ENCODE measurements at regions not wholly inside any gene's neighbourhood (a gene's known extent, or its start where the extent isn't known, plus 50 kb on each side); places are given as distances from the start of the nearest gene placed in this dataset.

- Histone ChIP-seq H3K27ac (no peak overlapping the region), H3K4me3 (replicated peaks in 1 of 3) (no peak overlapping the region), H3K36me3 (no peaks in the 10 kb centered on the region), H3K4me1 (no peaks in the 10 kb centered on the region), H3K9me3 (no peaks in the 10 kb centered on the region), H3K27me3 (no peaks in the 10 kb centered on the region)
- intact Hi-C loops (cut with DNase I) = no loop called here
- no peak for DNase-seq
- 79 to 82% methylated on average over 1 of the region's 1 CpG for WGBS, 2 donors
- TF ChIP-seq, protein P1, sequence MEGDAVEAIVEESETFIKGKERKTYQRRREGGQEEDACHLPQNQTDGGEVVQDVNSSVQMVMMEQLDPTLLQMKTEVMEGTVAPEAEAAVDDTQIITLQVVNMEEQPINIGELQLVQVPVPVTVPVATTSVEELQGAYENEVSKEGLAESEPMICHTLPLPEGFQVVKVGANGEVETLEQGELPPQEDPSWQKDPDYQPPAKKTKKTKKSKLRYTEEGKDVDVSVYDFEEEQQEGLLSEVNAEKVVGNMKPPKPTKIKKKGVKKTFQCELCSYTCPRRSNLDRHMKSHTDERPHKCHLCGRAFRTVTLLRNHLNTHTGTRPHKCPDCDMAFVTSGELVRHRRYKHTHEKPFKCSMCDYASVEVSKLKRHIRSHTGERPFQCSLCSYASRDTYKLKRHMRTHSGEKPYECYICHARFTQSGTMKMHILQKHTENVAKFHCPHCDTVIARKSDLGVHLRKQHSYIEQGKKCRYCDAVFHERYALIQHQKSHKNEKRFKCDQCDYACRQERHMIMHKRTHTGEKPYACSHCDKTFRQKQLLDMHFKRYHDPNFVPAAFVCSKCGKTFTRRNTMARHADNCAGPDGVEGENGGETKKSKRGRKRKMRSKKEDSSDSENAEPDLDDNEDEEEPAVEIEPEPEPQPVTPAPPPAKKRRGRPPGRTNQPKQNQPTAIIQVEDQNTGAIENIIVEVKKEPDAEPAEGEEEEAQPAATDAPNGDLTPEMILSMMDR (IDR thresholded peaks at IDR 0.05) = no peak
- no peak for TF ChIP-seq POLR2A (IDR thresholded peaks at IDR 0.05)
These were observed 806.6 kb upstream of the GHITM start for GRCh38 chr10:83332690-83333089.

- Histone ChIP-seq H3K27ac (no peak overlapping the region), H3K9me3 (no peaks in the 10 kb centered on the region), H3K4me3 (replicated peaks in 1 of 3) (no peak overlapping the region), H3K27me3 (no peaks in the 10 kb centered on the region), H3K4me1 (no peaks in the 10 kb centered on the region), H3K36me3 (no peaks in the 10 kb centered on the region)
- intact Hi-C loops (cut with DNase I) = no loop called here
- DNase-seq = no peak
- no peak for TF ChIP-seq POLR2A (IDR thresholded peaks at IDR 0.05)
- TF ChIP-seq, protein P1 (IDR thresholded peaks at IDR 0.05) = no peak
These were observed 805.7 kb upstream of the GHITM start for GRCh38 chr10:83333566-83333965.

DNA sequence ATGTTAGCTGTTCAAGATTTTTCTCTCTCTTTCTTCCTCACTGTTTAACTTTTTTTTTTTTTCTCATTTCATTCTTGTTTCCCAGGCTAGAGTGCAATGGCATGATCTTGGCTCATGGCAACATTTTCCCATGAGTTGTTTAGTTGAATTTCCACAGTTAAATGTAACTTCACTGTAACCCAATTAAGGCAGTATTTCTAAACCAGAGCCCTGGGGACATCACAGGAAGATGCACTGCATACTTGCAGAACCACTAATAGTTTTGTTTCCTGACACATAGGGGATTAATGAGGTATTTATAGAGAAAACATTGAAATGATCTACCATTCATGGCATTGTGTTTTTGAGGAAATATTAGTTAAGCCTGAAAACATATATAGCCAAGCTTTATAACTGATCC is 795.6 kb upstream of the GHITM start:
- H3K9me3 ChIP-seq = no peaks in the 10 kb centered on the region
- TF ChIP-seq, protein P1 (IDR thresholded peaks at IDR 0.05) = no peak
- no peak for TF ChIP-seq POLR2A (IDR thresholded peaks at IDR 0.05)
- no peaks in the 10 kb centered on the region for H3K4me1 ChIP-seq
- no peak overlapping the region for H3K4me3 ChIP-seq (replicated peaks in 1 of 3)
- no peak for DNase-seq
- intact Hi-C loops (cut with DNase I) = no loop called here
- H3K36me3 ChIP-seq = no peaks in the 10 kb centered on the region
- no peaks in the 10 kb centered on the region for H3K27me3 ChIP-seq
- no peak overlapping the region for H3K27ac ChIP-seq

DNA sequence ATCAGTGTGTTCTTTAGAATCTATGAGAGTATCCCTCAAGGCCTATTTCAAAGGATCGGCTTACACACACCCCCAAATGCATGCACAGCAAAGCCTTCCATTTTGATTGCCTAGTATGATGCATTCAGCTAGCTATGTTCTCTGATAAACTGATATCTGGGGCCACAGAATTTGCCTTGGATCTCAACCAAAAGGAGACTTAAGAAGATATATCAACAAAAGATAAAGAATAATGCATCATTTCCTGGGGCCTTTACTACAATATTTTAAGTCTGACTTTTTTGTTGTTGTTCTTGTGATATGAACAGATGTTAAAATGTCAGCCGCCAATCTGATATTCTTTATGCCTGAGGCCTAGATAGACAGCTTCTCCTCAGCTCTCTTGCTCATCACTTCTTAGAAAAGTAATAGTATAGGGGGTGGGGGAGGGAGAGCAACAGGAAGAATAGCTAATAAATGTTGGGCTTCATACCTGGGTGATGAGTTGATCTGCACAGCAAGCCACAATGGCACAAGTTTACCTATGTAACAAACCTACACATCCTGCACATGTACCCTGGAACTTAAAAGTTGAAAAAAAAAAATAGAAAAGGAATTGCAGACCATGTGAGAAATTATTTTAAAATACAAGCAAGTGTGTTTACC is 792.9 kb upstream of the GHITM start:
- WGBS, 2 donors = 94 to 97% methylated on average over 2 of the region's 2 CpGs

GRCh38 chr10:83352588-83352987 is 786.7 kb upstream of the GHITM start:
- Histone ChIP-seq H3K36me3 (no peaks in the 10 kb centered on the region), H3K27me3 (no peaks in the 10 kb centered on the region), H3K4me3 (replicated peaks in 1 of 3) (no peak overlapping the region), H3K27ac (no peak overlapping the region), H3K9me3 (no peaks in the 10 kb centered on the region), H3K4me1 (no peaks in the 10 kb centered on the region)
- intact Hi-C loops (cut with DNase I) = no loop called here
- no peak for DNase-seq
- no peak for TF ChIP-seq POLR2A (IDR thresholded peaks at IDR 0.05)
- TF ChIP-seq, protein P1 (IDR thresholded peaks at IDR 0.05) = no peak
- WGBS, 2 donors = 87 to 89% methylated on average over 3 of the region's 3 CpGs

More for the DNA sequence above, 792.9 kb upstream of the GHITM start:
- H3K27me3 ChIP-seq = no peaks in the 10 kb centered on the region
- H3K4me3 ChIP-seq (replicated peaks in 1 of 3) = no peak overlapping the region
- DNase-seq = no peak
- no peaks in the 10 kb centered on the region for H3K36me3 ChIP-seq
- no peak for TF ChIP-seq POLR2A (IDR thresholded peaks at IDR 0.05)
- TF ChIP-seq, protein P1 (IDR thresholded peaks at IDR 0.05) = no peak
- no peak overlapping the region for H3K27ac ChIP-seq
- intact Hi-C loops (cut with DNase I) = no loop called here
- H3K9me3 ChIP-seq = no peaks in the 10 kb centered on the region
- no peaks in the 10 kb centered on the region for H3K4me1 ChIP-seq

All from thyroid gland (tissue), 4 donors.